ENCODE measurements at regions not wholly inside any gene's neighbourhood (a gene's known extent, or its start where the extent isn't known, plus 50 kb on each side); places are given as distances from the start of the nearest gene placed in this dataset.

GRCh38 chr9:87010626-87011025 is 63.3 kb upstream of the GAS1 start:
- no peak for DNase-seq (ENCODE audit: low read depth)
- TF ChIP-seq, protein P1, sequence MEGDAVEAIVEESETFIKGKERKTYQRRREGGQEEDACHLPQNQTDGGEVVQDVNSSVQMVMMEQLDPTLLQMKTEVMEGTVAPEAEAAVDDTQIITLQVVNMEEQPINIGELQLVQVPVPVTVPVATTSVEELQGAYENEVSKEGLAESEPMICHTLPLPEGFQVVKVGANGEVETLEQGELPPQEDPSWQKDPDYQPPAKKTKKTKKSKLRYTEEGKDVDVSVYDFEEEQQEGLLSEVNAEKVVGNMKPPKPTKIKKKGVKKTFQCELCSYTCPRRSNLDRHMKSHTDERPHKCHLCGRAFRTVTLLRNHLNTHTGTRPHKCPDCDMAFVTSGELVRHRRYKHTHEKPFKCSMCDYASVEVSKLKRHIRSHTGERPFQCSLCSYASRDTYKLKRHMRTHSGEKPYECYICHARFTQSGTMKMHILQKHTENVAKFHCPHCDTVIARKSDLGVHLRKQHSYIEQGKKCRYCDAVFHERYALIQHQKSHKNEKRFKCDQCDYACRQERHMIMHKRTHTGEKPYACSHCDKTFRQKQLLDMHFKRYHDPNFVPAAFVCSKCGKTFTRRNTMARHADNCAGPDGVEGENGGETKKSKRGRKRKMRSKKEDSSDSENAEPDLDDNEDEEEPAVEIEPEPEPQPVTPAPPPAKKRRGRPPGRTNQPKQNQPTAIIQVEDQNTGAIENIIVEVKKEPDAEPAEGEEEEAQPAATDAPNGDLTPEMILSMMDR (IDR thresholded peaks at IDR 0.05; ENCODE audit: control insufficient read depth, extremely low read depth, insufficient read depth), result no peak
- H3K4me3 ChIP-seq (ENCODE audit: low read depth, low read length), result no peak overlapping the region

DNA sequence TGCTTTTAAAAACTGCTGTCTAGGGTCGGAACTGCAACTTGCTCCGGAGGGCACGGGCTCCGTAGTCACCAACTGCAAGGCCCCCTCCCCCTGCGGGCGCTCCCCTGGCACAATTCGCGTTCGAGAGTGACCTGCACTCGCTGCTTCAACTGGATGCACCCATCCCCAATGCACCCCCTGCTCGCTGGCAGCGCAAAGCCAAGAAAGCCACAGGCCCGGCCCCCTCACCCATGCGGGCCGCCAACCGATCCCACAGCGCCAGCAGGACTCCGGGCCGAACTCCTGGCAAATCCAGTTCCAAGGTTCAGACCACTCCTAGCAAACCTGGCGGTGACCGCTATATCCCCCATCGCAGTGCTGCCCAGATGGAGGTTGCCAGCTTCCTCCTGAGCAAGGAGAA is 64.2 kb upstream of the GAS1 start:
- TF ChIP-seq, protein P1 (IDR thresholded peaks at IDR 0.05; ENCODE audit: control insufficient read depth, extremely low read depth, insufficient read depth), result no peak
- no peak for DNase-seq (ENCODE audit: low read depth)
- H3K4me3 ChIP-seq (ENCODE audit: low read depth, low read length), result no peak overlapping the region

- no peak overlapping the region for H3K4me3 ChIP-seq (ENCODE audit: low read depth, low read length)
Observed at GRCh38 chr9:87013490-87013889, 66.2 kb upstream of the GAS1 start.

DNA sequence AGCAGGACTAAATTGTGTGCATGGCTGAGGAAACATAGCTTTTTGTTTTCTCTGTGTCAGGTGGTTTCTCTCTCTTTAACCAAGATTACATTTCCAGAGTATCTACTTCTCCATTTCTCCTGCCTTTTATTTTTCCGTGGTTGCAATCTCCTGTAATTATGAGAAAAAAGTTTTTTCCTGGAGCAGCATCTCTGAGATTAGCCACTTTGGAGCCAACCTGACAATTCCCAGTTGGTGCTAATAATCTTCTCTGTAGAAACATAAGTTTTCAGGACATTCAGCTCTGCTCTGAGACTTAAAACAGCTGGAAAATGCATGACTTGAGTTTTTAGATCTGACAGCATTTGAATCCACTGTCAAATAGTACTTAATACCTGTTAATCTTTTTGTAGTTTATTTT is 67.1 kb upstream of the GAS1 start:
- no peak overlapping the region for H3K4me3 ChIP-seq (ENCODE audit: low read depth, low read length)
- DNase-seq (ENCODE audit: low read depth), result no peak
- TF ChIP-seq, protein P1 (IDR thresholded peaks at IDR 0.05; ENCODE audit: control insufficient read depth, extremely low read depth, insufficient read depth), result no peak

More at GRCh38 chr9:87013490-87013889, 66.2 kb upstream of the GAS1 start:
- no peak for DNase-seq (ENCODE audit: low read depth)
- TF ChIP-seq, protein P1 (IDR thresholded peaks at IDR 0.05; ENCODE audit: control insufficient read depth, extremely low read depth, insufficient read depth), result no peak

GRCh38 chr9:87016681-87017080 is 69.4 kb upstream of the GAS1 start:
- TF ChIP-seq, protein P1 (IDR thresholded peaks at IDR 0.05; ENCODE audit: control insufficient read depth, extremely low read depth, insufficient read depth), result no peak

GRCh38 chr9:87020169-87020950 is 73.1 kb upstream of the GAS1 start:
- TF ChIP-seq, protein P1 (IDR thresholded peaks at IDR 0.05; ENCODE audit: control insufficient read depth, extremely low read depth, insufficient read depth), result no peak

More at GRCh38 chr9:87016681-87017080, 69.4 kb upstream of the GAS1 start:
- H3K4me3 ChIP-seq (ENCODE audit: low read depth, low read length), result no peak overlapping the region
- DNase-seq (ENCODE audit: low read depth), result no peak

DNA sequence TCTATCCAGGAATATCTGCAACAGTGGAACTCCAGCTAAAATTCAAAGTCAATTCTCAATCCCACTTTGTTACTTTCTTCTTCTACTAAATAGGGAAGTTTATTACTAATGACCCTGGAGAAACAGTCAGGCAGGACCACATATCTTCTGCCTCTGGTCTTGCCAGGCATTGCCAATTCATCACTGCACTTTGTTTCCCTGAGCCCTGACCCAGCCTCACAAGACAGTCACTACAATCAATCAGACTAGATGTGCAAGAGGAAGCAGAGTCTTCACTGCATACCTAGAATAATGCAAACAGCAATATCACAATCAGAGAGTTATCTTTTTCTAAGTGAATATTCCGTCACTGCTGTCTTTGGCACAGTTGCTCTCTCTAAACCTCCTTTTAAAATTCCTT is 74.9 kb upstream of the GAS1 start:
- TF ChIP-seq, protein P1 (IDR thresholded peaks at IDR 0.05; ENCODE audit: control insufficient read depth, extremely low read depth, insufficient read depth), result no peak
- H3K4me3 ChIP-seq (ENCODE audit: low read depth, low read length), result no peak overlapping the region
- no peak for DNase-seq (ENCODE audit: low read depth)

More at GRCh38 chr9:87020169-87020950, 73.1 kb upstream of the GAS1 start:
- no peak overlapping the region for H3K4me3 ChIP-seq (ENCODE audit: low read depth, low read length)
- DNase-seq (ENCODE audit: low read depth), result no peak
